NCI-H748 (cell line): ENCODE measurements at regions not wholly inside any gene's neighbourhood (a gene's known extent, or its start where the extent isn't known, plus 50 kb on each side); places are given as distances from the start of the nearest gene placed in this dataset.
A peak's percentile ranks its signal among the peaks of the same experiment; 100 is the strongest.
"Not testable (repeated sequence)": the region's sequence is repeated elsewhere in the genome, so short reads cannot be mapped to it uniquely, and the experiment has no call there.

Experiments
- DNase-seq: peaks from one replicate; lab custom pipeline; 2025; ENCODE audit not compliant: unreplicated experiment; lab: John Stamatoyannopoulos, UW

DNA sequence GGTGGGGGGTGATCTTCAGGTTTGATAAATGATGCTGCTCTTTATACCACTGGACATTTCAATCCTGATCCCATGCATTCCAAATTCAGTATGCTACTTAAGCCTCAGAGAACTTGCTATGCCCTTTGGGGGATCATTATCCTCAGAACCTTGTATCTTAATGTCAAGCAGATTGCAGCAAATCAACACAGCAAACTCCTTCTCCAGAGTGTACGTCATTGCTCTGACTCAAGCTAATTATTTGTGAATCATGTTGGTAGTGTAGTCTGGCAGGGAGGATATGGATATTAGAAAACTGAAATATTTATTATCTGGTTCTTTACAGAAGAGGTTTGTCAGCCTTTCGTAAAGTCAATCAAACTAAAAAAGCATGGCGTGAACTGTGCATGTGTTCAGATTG is 562.5 kb upstream of the FAM98A start:
- DNase-seq: no peak

DNA sequence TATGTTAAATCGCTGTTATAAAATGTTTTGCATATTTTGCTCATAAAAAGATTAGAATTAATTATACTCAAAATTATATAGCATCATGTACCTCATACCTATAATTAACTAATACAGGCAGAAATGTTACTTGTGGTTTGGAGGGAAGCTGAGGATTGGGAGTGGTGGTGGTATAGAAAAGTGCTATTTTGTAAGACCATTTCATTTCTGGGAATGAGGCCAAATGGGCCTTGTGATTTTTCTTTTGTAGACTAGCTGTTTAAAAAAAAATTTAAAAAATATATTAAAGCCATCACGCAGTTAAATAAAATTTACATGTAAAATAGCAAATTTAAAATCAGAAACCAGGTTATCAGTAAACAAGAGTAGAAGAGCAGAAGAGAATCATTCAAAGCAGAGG is 560.8 kb upstream of the FAM98A start:
- DNase-seq: no peak

DNA sequence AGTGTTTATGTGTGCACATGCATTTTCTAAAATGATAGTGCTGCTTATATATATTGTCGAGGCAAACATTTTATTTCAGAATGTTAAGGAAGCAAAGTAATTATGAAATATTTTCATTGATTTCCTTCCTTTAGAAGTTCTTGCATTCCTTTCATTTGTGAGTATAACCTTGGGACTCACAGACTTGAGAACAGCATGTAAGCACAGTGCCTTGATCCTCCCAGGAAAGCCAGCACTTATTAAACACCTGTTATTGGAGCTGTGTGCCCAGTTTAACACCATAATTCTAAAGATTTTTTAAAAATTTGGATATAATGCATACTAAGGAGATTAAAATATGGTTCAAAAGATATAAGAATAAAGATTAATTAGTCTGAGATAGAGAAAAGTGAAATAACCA is 554.4 kb upstream of the FAM98A start:
- DNase-seq: no peak

DNA sequence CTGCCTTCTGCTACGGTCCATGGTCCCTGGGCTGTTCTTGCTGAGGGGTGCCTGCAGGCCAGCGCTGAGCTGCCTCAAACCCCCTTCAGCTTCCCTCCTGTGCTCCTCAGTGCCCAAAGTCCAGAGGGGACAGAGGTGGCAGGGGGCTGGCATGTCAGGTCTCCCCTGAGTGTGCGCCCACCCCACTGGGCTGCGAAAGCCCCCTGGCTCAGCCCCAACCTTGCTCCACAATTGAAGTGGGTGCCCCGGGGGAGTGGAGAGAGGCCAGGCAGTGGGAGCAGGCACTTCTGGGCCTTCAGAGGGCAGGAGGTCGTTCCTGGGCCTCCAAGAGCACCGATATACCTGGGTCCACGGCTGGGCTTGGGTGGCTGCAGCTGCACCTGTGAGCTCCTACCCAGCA is 548.7 kb upstream of the FAM98A start:
- DNase-seq: no peak

DNA sequence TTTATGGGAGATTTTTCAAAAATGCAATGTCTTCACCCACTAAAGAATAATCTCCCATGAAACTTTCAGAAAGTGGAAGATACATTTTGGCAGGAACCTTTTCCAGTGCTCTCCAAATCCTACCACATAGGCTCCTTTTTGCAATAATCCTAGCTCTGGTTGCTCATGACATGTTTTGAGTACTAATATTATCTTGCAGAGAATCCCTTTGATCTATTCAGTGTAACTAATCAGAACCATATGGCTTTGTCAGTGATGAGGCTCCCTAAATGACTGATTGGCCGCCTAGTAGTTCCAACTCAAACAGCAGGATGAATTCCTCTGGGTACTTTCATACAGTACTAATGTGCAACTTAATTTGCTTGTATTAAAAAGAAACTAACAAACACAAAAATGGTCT is 544.0 kb upstream of the FAM98A start:
- DNase-seq: no peak

DNA sequence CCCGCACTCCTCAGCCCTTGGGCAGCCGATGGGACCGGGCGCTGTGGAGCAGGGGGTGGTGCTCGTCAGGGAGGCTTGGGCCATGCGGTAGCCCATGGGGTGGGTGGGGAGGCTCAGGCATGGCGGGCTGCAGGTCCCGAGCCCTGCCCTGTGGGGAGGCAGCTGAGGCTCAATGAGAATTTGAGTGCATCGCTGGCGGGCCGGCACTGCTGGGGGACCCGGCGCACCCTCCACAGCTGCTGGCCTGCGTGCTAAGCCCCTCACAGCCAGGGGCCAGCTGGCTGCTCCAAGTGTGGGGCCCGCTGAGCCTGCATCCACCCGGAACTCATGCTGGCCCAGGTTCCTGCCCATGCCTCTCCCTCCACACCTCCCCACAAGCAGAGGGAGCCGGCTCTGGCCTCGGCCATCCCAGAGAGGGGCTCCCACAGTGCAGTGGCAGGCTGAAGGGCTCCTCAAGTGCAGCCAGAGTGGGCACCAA is 543.5 kb upstream of the FAM98A start:
- not testable (repeated sequence) for DNase-seq

DNA sequence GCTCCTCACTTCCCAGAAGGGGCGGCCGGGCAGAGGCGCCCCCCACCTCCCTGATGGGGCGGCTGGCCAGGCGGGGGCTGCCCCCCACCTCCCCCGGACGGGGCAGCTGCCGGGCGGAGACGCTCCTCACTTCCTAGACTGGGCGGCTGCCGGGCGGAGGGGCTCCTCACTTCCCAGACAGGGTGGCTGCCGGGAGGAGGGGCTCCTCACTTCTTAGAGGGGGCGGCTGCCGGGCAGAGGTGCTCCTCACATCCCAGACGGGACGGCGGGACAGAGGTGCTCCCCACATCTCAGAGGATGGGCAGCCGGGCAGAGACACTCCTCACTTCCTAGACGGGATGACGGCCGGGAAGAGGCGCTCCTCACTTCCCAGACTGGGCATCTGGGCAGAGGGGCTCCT is 534.0 kb upstream of the FAM98A start:
- not testable (repeated sequence) for DNase-seq

DNA sequence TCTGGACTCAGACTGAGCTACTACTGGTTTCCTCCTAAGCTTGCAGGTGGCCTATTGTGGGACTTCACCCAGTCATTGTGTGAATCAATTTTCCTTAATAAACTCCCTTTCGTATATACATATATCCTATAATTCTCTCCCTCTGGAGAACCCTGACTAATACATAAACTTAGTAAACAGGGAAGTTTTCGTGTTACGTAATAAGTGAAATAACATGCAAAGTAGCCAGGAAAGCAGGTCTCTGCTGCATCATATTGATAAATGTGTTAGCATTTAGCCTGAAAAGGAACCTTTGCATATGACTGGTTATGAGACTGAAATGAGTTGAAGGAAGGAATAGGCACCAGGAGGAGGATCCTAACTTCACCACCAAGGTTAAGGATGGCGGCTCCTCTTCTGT is 527.2 kb upstream of the FAM98A start:
- no peak for DNase-seq

DNA sequence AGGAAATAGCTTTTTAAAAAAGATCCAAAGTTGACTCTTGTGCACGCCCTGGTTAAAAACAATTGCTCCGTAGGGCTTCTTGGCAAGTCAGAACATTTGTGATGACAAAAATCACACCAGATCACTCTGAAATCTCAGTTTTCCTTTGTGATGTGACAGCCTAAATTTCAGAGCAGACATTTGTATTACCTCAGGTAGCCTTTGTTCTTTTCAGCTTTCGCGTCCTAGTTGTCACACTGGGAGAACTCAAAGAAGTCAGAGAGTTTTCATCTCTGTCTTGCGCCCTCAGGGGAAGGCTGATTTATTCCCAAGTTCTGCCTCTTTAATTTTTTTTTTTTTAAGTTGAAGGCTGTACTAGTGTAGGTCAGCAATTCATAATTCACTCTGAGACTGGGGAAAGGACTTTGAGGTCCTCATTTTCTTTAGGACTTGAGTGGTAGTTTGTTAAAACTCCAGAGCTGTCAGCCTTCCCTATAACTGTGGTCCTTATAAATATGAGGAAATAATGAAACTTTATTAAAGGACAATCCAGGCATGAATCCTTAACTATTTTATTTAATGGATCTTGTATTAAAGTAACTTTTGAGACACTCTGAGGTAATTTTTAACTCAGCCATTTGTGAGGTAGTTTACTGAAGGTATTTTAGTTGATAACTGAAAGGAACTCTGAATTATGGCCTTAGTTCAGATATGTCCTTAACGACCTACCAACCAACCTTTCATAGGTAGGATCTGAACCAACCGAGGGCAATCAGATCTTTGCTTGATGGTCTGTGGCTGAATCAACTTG is 525.1 kb upstream of the FAM98A start:
- DNase-seq: no peak

DNA sequence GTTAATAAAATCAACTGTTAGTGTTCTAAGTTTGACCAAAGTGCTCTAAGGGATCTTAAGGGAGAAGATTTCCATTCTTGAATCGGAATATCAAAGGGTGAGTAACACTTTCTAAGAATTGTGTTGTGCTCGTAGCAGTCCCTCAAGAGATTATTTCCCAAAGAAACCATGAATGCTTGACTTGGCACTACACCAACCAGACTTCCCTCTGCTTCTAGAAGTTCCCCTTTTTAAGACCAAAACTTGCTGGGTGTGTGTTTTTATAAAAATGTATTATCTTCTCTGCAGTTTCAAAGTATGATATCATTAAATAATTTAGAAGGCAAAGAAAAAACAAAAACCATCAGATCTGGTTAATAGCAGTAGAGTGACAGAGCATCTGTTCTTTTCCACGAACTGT is 522.0 kb upstream of the FAM98A start:
- DNase-seq: no peak

DNA sequence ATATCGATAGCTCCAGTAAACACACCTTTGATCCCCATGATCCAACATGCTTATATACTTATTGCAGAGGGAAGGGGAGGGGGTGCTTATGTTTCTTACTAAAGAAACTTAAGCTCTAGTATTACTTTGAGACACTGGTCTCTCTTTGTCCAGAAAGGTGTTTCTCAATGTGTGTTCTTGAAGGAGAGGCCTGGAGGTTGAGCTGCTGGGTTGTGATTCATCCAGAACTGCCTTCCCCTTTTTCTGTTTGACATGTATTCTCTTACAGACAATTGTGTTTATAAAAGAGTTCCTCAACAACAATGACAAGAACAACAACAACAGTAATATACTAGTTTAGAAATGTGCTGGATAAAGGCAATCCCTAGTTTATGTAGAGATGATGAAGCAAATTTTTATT is 516.0 kb upstream of the FAM98A start:
- DNase-seq: no peak

DNA sequence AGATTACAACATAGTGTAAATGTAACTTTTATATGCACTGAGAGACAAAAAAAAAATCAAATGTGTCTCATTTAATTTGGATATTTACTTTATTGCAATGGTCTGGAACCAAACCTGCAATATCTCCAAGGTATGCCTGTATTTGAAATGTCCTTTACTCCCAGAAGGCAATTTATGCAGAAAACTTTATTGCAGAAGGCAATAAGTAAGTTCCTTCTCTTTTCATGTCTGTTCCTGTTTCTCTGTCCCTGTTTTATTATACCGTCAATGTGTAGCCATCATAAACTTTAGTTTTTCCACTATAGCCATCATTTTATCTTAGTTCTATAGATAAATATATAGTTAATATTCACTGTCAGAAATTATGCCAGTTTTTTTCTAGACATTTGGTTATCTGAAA is 513.1 kb upstream of the FAM98A start:
- no peak for DNase-seq

DNA sequence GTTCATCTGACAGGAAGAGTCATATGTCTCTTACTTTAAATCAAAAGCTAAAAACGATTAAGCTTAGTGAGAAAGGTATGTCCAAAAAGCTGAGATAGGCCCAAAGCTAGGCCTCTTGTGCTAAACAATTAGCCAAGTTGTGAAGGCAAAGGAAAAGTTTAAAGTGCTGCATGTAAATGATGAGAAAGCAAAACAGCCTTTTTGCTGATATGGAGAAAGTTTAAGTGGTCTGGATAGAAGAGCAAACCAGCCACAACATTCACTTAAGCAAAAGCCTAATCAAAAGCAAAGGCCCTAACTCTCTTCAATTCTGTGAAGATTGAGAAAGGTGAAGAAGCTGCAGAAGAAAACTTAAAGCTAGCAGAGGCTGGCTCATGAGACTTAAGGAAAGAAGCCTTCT is 511.3 kb upstream of the FAM98A start:
- DNase-seq: no peak

DNA sequence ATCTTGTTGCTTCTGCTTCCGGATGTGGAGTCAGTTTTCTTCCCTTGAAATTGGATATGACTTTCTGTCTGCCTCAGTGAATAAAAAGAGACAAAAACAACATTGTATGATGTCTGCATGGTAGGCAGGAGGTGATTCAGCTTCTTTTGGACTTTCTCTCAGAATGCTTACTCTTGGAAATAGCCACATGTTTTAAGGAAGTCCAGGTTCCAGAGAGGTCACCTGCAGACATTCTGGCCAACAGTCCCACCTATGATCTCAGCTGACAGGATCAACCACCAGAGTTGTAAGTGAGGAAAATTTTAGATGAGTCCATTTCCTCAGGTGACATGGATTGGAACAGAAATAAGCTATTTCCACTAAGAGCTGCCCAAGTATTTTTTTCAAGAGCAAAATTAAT is 508.7 kb upstream of the FAM98A start:
- no peak for DNase-seq

DNA sequence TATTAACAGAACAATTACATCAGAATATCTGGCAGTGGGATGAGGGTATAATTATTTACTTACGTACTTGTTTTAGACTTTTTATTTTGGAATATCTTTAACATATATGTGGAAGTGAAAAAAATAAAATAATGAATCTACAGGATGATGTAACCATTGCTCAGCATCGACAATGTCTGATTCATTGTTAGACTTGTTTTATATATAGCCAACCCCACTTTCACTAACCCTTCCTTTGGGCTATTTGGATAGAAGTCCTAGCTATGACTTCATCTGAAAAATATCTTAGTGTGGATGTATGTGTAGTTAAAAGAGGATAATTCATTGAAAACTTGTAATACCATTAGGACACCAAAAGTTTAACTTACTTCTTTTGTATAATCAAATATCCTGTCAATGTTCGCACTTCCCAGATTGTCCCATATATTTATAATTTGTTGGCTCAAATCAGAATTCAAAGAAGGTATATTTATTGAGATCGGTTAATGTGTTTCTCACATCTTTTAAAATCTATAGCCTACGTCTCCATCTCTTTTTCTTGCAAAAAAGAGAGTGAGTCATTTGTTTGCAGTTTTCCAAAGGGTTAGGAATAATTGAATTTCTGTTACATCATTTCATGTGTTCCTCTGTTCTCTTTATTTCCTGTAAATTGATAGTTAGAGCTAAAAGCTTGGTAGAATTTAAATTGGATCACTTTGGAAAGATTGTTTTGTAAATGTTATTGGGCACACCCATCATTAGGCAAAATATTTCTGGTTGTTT is 506.1 kb upstream of the FAM98A start:
- no peak for DNase-seq

DNA sequence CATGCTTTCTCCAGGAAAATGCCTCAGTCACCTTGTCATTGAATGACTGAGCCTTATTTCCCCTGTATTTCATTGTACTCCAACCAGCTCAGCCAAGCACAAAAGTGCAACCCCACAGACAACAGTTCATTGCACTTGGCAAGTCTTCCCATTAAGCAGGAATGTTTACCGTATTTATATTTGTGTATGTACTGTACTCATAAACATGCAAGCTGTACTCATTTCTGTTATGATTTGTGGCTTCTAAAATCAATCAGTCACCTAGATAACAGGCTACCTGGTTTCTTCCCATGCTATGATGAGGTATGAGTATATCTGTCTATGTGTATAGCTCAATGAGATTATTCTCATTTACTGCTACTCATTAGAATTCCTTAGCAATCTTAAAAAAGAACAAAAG is 505.5 kb upstream of the FAM98A start:
- no peak for DNase-seq

DNA sequence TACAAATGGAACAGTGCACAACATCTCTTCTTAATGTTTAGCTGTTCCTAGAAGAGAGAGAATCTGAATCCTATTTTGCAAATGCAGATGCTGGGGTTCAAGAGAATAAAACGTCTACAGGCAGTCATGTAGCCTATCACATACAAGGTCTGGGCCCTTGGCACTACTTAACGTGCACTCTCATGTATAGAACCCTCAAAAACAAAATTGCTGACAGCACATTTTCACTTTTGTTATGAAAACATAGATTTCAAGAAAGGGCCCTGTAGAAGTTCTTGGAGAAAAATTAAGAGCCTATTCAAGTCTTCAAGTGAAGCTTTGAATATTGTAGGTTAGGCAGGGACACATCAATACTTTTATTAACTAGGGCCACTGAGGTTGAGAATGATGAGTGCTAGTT is 504.3 kb upstream of the FAM98A start:
- DNase-seq: no peak

DNA sequence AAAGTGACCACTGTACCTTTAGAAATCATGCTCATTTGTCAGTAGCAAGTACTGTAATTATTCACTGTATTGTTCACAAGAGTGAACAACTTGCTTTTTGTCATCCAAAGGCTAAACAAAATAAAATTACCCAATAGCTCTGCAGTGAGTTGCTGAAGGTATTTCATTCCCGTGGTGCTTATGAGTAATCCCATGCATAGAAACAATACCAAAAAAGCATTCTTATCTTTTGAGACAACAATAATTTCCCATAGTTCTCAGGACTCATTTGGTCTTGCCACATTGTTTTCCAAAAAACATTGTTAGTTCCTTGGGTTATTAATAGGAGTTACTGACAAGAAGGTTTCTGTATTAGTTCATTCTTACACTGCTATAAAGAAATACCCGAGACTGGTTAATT is 503.2 kb upstream of the FAM98A start:
- DNase-seq: no peak

DNA sequence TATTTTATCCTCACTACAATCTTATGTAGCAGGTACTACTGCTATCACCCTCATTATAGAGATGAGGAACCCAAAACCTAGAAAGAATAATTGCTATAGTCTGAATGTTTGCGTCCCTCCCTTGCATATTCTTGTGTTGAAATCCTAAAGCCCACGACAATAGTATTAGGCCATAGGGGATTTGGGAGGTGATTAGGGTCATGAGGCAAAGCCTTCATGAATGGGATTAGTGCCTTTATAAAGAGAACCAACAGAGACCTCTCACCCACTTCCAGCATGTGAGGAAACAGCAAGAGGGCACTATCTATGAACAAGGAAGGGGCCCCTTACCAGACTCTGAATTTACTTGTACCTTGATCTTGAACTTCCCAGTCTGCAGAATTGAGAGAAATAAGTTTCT is 500.3 kb upstream of the FAM98A start:
- no peak for DNase-seq

DNA sequence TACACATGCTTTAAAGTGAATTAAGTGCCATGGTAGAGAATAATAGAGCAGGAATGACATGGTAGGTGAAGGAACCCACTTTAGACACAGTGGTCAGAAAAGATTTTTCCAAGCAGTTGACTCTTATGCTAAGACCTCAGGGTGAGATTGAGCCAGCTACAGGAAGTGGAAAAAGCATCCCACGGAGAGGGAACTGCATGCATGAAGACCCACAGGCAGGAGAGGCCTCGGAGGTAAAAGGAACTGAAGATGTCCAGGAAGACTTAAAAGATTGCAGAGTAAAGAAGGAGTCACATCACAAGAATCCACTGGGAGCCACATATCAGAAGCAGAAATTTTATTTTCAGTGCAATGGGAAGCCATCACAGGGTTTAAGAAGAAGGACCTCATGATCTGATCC is 499.2 kb upstream of the FAM98A start:
- DNase-seq: no peak

DNA sequence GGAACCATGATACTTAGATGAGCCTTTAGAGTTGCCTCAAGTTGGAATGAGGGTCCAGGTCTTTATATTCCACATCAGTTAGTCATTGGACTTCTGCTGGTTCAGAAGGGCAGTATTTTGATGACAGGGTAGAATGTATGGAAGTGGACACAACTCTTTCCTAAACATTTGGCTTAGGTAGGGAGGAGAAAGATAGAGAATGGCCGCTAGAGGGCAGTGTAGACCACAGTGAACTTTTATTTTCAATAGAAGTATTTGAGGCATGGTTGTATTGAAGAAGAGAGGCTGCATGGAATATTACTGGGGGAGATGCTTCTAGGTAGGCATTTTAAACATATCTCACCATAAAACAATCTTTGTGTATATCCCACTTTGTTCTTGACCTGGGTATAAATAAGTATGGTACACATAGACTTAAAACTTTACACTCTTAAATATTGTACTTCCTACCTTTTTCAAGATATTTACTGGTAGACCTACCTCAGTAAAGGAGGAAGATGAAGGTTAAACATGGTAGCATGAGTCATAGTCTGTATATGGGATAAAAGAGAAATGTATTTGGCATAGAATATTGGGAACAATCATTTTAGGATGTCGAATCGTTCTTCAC is 497.6 kb upstream of the FAM98A start:
- DNase-seq: peak; percentile 34

DNA sequence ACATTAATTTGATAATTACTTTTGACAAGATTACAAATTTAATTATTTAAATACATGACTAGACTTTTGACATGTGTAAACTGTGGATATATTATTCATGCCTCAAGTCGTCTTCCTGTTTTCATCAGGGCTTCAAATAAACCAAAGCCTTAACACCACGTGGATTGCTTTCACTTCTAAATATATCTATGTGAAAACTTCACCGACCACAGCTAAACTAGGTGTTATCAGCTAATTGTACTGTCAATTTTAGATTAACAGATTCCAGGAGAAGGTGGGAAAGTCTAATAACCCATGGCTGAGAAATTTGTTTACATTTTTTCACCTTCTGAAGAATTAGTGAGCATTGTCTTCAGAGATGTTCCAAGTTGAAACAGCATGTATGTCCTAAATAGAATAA is 494.7 kb upstream of the FAM98A start:
- no peak for DNase-seq
